ENCODE measurements at regions not wholly inside any gene's neighbourhood (a gene's known extent, or its start where the extent isn't known, plus 50 kb on each side); places are given as distances from the start of the nearest gene placed in this dataset.

DNA sequence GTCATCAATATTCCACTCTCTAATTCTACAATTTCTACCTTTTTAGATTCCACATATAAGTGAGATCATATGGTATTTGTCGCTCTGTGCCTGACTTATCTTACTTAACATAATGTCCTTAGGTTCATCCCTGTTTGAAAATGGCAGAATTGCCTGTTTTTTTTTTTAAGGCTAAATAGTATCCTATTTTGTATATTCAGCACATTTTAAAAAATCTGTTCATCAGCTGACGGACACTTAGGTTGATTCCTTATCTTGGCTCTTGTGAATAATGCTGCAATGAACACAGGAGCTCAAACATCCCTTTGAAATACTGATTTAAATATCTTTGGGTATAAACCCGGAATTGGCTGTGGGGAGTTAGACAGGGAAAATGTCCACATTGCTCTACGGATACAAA is 326.7 kb upstream of the THBS1 start:
- Histone ChIP-seq H4K20me1 (ENCODE audit: insufficient read depth) (no peaks in the 10 kb centered on the region), H3K27ac (ENCODE audit: low read length) (no peak overlapping the region), H3K9ac (ENCODE audit: low read length) (no peak overlapping the region), H3K27me3 (ENCODE audit: insufficient read depth, low read depth, low read length) (no peaks in the 10 kb centered on the region), H3K36me3 (ENCODE audit: insufficient read depth, low read length) (no peaks in the 10 kb centered on the region), H3F3A (ENCODE audit: insufficient read depth, low read length, poor library complexity, severe bottlenecking) (no peaks in the 10 kb centered on the region), H3K4me3 (ENCODE audit: low read length) (no peak overlapping the region), H3K9me2 (ENCODE audit: insufficient read depth, low read length) (no peaks in the 10 kb centered on the region), H2AFZ (ENCODE audit: low read depth, low read length) (no peak overlapping the region), H3K9me3 (ENCODE audit: low read length) (no peaks in the 10 kb centered on the region), H3K79me2 (replicated peaks; ENCODE audit: insufficient read depth, low read length) (no peaks in the 10 kb centered on the region), H3K4me2 (ENCODE audit: low read length) (no peak overlapping the region)
- no peak for TF ChIP-seq POLR2AphosphoS5 (IDR thresholded peaks at IDR 0.05)
- TF ChIP-seq MXI1 (conservative IDR thresholded peaks at IDR 0.05; ENCODE audit: poor library complexity, severe bottlenecking), result no peak
- TF ChIP-seq, protein P1, sequence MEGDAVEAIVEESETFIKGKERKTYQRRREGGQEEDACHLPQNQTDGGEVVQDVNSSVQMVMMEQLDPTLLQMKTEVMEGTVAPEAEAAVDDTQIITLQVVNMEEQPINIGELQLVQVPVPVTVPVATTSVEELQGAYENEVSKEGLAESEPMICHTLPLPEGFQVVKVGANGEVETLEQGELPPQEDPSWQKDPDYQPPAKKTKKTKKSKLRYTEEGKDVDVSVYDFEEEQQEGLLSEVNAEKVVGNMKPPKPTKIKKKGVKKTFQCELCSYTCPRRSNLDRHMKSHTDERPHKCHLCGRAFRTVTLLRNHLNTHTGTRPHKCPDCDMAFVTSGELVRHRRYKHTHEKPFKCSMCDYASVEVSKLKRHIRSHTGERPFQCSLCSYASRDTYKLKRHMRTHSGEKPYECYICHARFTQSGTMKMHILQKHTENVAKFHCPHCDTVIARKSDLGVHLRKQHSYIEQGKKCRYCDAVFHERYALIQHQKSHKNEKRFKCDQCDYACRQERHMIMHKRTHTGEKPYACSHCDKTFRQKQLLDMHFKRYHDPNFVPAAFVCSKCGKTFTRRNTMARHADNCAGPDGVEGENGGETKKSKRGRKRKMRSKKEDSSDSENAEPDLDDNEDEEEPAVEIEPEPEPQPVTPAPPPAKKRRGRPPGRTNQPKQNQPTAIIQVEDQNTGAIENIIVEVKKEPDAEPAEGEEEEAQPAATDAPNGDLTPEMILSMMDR (IDR thresholded peaks at IDR 0.05; ENCODE audit: poor library complexity, severe bottlenecking), result no peak
- TF ChIP-seq TAF1 (IDR thresholded peaks at IDR 0.05; ENCODE audit: low read depth), result no peak
- TF ChIP-seq EP300 (conservative IDR thresholded peaks at IDR 0.05; ENCODE audit: poor library complexity, severe bottlenecking), result no peak
- TF ChIP-seq RAD21 (conservative IDR thresholded peaks at IDR 0.05), result no peak
- TF ChIP-seq SMC3 (conservative IDR thresholded peaks at IDR 0.05; ENCODE audit: poor library complexity), result no peak
- no peak for TF ChIP-seq EZH2 (IDR thresholded peaks at IDR 0.05; ENCODE audit: borderline replicate concordance, insufficient read depth, low read length, poor library complexity, severe bottlenecking)
- TF ChIP-seq, protein P2, sequence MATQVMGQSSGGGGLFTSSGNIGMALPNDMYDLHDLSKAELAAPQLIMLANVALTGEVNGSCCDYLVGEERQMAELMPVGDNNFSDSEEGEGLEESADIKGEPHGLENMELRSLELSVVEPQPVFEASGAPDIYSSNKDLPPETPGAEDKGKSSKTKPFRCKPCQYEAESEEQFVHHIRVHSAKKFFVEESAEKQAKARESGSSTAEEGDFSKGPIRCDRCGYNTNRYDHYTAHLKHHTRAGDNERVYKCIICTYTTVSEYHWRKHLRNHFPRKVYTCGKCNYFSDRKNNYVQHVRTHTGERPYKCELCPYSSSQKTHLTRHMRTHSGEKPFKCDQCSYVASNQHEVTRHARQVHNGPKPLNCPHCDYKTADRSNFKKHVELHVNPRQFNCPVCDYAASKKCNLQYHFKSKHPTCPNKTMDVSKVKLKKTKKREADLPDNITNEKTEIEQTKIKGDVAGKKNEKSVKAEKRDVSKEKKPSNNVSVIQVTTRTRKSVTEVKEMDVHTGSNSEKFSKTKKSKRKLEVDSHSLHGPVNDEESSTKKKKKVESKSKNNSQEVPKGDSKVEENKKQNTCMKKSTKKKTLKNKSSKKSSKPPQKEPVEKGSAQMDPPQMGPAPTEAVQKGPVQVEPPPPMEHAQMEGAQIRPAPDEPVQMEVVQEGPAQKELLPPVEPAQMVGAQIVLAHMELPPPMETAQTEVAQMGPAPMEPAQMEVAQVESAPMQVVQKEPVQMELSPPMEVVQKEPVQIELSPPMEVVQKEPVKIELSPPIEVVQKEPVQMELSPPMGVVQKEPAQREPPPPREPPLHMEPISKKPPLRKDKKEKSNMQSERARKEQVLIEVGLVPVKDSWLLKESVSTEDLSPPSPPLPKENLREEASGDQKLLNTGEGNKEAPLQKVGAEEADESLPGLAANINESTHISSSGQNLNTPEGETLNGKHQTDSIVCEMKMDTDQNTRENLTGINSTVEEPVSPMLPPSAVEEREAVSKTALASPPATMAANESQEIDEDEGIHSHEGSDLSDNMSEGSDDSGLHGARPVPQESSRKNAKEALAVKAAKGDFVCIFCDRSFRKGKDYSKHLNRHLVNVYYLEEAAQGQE (IDR thresholded peaks at IDR 0.05; ENCODE audit: borderline replicate concordance), result no peak

DNA sequence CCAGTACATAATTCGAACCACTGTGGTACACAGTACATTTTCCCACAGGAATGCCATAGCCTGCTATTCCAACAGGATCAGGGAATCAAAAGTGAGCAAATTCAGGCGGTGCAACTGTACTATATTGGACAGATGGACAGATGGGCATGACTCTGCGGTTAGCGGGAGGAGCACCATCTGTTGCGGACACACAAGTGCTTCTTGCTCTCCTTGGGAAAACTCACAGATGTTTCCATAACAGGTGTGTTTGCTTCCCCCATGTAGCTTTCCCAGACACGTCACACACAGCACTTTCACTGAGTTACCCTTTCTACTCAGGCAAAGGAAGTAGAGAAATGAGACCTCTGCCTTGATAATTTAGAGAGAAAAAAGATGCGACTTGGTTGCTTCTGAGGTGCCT is 325.1 kb upstream of the THBS1 start:
- no peaks in the 10 kb centered on the region for H3K9me2 ChIP-seq (ENCODE audit: insufficient read depth, low read length)
- H3K36me3 ChIP-seq (ENCODE audit: insufficient read depth, low read length), result no peaks in the 10 kb centered on the region
- H3F3A ChIP-seq (ENCODE audit: insufficient read depth, low read length, poor library complexity, severe bottlenecking), result no peaks in the 10 kb centered on the region
- no peak overlapping the region for H3K4me3 ChIP-seq (ENCODE audit: low read length)
- H3K9me3 ChIP-seq (ENCODE audit: low read length), result no peaks in the 10 kb centered on the region
- H3K9ac ChIP-seq (ENCODE audit: low read length), result no peak overlapping the region
- H4K20me1 ChIP-seq (ENCODE audit: insufficient read depth), result no peaks in the 10 kb centered on the region
- H3K27ac ChIP-seq (ENCODE audit: low read length), result no peak overlapping the region
- TF ChIP-seq, protein P2 (IDR thresholded peaks at IDR 0.05; ENCODE audit: borderline replicate concordance), result no peak
- TF ChIP-seq MXI1 (conservative IDR thresholded peaks at IDR 0.05; ENCODE audit: poor library complexity, severe bottlenecking), result no peak
- TF ChIP-seq, protein P1 (IDR thresholded peaks at IDR 0.05; ENCODE audit: poor library complexity, severe bottlenecking), result no peak
- no peak for TF ChIP-seq SMC3 (conservative IDR thresholded peaks at IDR 0.05; ENCODE audit: poor library complexity)
- TF ChIP-seq POLR2AphosphoS5 (IDR thresholded peaks at IDR 0.05), result no peak
- no peak for TF ChIP-seq EZH2 (IDR thresholded peaks at IDR 0.05; ENCODE audit: borderline replicate concordance, insufficient read depth, low read length, poor library complexity, severe bottlenecking)
- no peak for TF ChIP-seq EP300 (conservative IDR thresholded peaks at IDR 0.05; ENCODE audit: poor library complexity, severe bottlenecking)
- no peak for TF ChIP-seq RAD21 (conservative IDR thresholded peaks at IDR 0.05)
- no peak for TF ChIP-seq TAF1 (IDR thresholded peaks at IDR 0.05; ENCODE audit: low read depth)
- no peak overlapping the region for H3K4me2 ChIP-seq (ENCODE audit: low read length)
- no peak overlapping the region for H2AFZ ChIP-seq (ENCODE audit: low read depth, low read length)
- no peaks in the 10 kb centered on the region for H3K79me2 ChIP-seq (replicated peaks; ENCODE audit: insufficient read depth, low read length)
- H3K27me3 ChIP-seq (ENCODE audit: insufficient read depth, low read depth, low read length), result peaks cover 4% of the 10 kb centered on the region
